GM13977 (cell line): ENCODE measurements at regions not wholly inside any gene's neighbourhood (a gene's known extent, or its start where the extent isn't known, plus 50 kb on each side); places are given as distances from the start of the nearest gene placed in this dataset.
"Not testable (repeated sequence)": the region's sequence is repeated elsewhere in the genome, so short reads cannot be mapped to it uniquely, and the experiment has no call there.

ENCODE experiments used
- DNase-seq: peaks from one replicate; pipeline ENCODE4 v3.0.0; 2012; ENCODE audit warnings: low spot score
- in situ Hi-C: fragments of 300-500 bp; cut with MboI; formaldehyde crosslinking; loops from one replicate; pipeline ENCODE4 v1.12.0; 2022; ENCODE audit warnings: low sequenced_read_pairs, low pct_unique_long_range_greater_than_20kb, mixed read lengths, inconsistent platforms; ENCODE audit not compliant: unreplicated experiment
- TF ChIP-seq, protein P1 (sequence below): IDR thresholded peaks from 2 replicates; pipeline ENCODE4 v1.5.1; 2012; ENCODE audit warnings: mild to moderate bottlenecking, control low read depth; ENCODE audit not compliant: insufficient read depth; ENCODE audit errors: extremely low read depth, missing control alignments

DNA sequence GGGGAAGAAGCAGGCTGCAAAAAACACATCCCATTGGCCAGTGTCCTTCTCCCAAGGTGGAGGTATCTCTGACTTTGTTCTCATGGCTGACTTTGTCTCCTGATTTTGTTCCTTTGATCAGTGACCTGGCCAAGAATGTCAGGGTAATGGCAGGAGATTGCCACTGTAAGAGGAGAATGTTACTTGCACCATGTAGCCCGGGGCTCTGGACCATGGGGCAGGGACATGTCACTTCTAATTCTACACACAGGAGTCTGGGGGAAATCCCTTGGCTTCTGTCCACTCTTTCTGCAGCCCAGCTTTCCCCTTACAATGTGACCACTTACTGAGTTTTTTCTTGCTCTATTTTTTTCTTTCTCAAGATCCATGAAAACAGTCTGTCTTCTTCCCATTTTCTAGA lies 87.7 kb upstream of the LRRN2 start:
- in situ Hi-C loops, result no loop called here
- DNase-seq, result no peak
- TF ChIP-seq, protein P1, sequence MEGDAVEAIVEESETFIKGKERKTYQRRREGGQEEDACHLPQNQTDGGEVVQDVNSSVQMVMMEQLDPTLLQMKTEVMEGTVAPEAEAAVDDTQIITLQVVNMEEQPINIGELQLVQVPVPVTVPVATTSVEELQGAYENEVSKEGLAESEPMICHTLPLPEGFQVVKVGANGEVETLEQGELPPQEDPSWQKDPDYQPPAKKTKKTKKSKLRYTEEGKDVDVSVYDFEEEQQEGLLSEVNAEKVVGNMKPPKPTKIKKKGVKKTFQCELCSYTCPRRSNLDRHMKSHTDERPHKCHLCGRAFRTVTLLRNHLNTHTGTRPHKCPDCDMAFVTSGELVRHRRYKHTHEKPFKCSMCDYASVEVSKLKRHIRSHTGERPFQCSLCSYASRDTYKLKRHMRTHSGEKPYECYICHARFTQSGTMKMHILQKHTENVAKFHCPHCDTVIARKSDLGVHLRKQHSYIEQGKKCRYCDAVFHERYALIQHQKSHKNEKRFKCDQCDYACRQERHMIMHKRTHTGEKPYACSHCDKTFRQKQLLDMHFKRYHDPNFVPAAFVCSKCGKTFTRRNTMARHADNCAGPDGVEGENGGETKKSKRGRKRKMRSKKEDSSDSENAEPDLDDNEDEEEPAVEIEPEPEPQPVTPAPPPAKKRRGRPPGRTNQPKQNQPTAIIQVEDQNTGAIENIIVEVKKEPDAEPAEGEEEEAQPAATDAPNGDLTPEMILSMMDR, result no peak

DNA sequence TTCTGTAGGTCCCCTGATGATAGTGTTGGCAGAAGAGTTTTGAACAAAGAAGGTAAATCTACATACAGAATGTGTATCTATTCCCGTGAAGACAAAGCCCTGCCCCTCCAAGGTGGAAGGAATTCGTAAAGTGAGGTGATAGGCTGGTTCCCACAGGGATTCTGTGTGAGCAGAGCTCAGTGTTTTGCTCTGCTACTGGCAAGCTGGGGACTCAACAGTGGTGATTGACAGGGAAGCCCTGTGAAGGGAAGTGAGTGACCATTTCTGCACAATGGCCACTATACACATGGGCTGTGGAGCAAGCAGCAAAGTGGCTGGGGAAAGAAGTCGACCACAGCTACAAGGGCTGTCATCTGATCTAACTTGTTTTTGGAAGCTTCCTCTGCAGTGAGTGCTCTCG lies 90.0 kb upstream of the LRRN2 start:
- TF ChIP-seq, protein P1, result no peak
- in situ Hi-C loops, result no loop called here
- DNase-seq, result no peak

DNA sequence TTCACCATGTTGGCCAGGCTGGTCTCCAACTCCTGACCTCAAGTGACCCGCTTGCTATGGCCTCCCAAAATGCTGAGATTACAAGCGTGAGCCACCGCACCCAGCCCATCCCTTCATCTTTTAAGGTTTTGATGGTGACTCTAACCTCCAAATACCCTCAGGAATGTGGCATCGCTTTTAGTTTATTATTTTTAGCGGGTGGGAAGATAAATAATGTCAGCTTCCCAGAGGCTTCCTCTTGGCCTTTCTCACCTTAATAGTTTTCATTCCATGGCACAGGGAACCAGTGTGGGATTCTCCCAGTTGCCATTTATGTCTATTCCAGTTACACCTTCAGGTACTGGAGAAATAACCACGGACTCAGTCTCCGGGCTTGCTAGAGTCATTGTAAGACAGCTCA lies 92.1 kb upstream of the LRRN2 start:
- in situ Hi-C loops, result no loop called here
- TF ChIP-seq, protein P1, result no peak

DNA sequence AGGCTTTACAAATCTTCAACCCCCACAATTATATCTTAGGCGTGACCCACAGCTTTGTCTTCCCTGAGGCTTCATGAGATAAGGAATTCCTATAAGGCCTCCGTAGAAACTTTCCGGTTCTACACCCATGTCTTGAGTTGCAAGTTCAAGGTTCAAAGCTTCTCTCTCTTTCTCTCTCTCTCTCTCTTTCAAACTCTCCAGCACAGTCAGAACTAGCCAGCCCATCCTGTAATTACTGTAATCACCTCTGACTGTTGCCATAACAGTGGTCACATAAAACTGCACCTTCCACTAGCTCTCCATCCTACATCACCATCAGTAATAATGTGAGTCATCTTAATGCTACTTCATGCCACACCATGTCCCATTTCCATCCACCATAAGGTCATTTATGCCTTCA lies 90.0 kb upstream of the NFASC start:
- in situ Hi-C loops, result no loop called here
- TF ChIP-seq, protein P1, result no peak

More for the DNA sequence above, 92.1 kb upstream of the LRRN2 start:
- DNase-seq, result no peak

DNA sequence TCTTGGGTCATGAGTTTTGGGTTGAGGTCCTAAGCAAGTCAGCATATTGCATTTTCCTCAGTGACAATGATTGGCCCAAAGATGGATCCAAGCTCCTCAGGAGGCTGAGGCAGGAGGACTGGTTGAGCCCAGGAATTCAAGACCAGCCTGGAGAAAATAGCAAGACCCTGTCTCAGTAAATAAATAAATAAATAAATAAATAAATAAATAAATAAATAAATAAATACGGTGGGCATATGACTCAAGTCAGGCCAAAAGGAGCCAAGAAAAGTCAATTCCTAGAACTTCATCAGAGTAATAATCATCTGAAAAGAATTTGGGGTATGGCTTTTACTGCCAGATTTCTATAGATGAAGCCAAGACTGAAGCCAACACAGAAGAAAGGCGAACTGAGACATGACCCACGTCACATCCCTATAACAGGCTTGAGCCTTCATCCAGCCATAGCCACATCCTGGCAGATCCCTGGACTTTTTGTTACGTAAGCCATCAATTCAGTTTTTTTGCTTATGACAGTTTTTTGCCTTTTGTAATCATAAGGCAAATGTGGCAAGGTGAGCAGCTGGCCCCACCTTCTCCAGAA lies 88.5 kb upstream of the NFASC start:
- in situ Hi-C loops, result no loop called here
- DNase-seq, result no peak
- TF ChIP-seq, protein P1, result no peak

More for the DNA sequence above, 90.0 kb upstream of the NFASC start:
- no peak for DNase-seq

DNA sequence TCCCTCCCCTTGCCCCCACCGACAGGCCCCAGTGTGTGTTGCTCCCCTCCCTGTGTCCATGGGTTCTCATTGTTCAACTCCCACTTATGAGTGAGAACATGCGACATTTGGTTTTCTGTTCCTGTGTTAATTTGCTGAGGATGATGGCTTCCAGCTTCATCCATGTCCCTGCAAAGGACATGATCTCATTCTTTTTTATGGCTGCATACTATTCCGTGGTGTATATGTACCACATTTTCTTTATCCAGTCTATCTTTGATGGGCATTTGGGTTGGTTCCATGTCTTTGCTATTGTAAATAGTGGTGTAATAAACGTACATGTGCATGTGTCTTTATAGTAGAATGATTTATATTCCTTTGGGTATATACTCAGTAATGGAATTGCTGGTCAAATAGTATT lies 85.6 kb upstream of the NFASC start:
- DNase-seq, in situ Hi-C loops: not testable (repeated sequence)

DNA sequence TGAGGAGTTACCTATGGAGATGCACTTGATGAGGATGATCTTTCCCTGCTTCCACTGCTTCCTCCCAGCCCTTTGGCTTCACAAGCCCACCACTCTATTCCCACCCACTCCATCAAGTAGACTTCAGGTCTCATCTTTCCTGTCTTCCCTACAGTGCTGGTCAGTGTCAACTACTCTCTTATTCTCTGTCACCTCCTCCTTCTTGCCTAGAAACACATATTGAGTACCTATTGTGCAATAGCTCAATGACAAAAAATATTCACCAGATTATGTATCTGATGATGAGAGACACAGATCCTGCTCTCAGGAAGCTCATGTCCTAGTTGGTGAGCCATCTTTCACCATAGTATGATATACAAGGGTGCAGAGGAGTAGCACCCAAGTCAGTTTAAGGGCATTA lies 82.2 kb upstream of the NFASC start:
- in situ Hi-C loops, result no loop called here
- TF ChIP-seq, protein P1, result no peak
- no peak for DNase-seq
